ENCODE measurements at regions not wholly inside any gene's neighbourhood (a gene's known extent, or its start where the extent isn't known, plus 50 kb on each side); places are given as distances from the start of the nearest gene placed in this dataset.

DNA sequence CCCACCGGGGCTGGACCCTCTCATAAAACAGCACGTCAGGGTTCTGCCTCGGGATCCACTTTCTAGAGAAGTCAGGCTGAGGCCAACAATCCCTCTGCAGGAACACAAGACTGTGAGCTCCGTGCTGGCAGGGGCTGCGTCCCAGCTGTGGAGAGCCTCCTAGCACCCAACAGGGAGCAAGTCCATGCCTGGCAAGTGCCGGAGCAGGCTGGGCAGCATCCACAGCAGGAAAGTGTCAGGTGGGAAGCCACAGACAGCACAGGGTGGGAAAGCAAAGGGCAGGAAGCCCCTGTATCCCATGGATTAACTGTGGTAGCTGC is 682.3 kb downstream of the TBC1D22A start:
- peaks cover 5% of the 10 kb centered on the region for H3K9me3 Mint-ChIP-seq (ENCODE audit: insufficient read depth)
- Histone ChIP-seq H4K20me1 (ENCODE audit: control insufficient read depth, insufficient read depth, low read length, poor library complexity, severe bottlenecking) (no peaks in the 10 kb centered on the region), H3K27me3 (replicated peaks in 1 of 4; ENCODE audit: control extremely low read depth in 1 of 4, control insufficient read depth in 3 of 4, insufficient read depth in 4 of 4, low read length in 3 of 4) (no peaks in the 10 kb centered on the region), H3K27ac (ENCODE audit: low read length in 2 of 2) (no peak overlapping the region), H3K79me2 (ENCODE audit: control insufficient read depth, insufficient read depth, low read length) (no peaks in the 10 kb centered on the region), H3K9me3 (ENCODE audit: control extremely low read depth in 1 of 3, control insufficient read depth in 2 of 3, insufficient read depth in 1 of 3, low read length in 2 of 3) (peaks cover 0 to 62% (median 14%) of the 10 kb centered on the region in 3 donors), H3K36me3 (replicated peaks in 1 of 2; ENCODE audit: control extremely low read depth in 1 of 2, control insufficient read depth in 1 of 2, extremely low read depth in 1 of 2, insufficient read depth in 2 of 2, low read length in 1 of 2) (no peaks in the 10 kb centered on the region), H3K4me2 (replicated peaks; ENCODE audit: low read depth, low read length, poor library complexity, severe bottlenecking) (no peak overlapping the region), H2AFZ (ENCODE audit: insufficient read depth, low read depth, low read length, poor library complexity, severe bottlenecking) (no peak overlapping the region), H3K4me3 (ENCODE audit: control extremely low read depth in 1 of 5, extremely low read depth in 1 of 5, insufficient read depth in 1 of 5, low read depth in 2 of 5, low read length in 4 of 5) (no peak overlapping the region), H3K4me1 (ENCODE audit: control insufficient read depth in 2 of 2, insufficient read depth in 2 of 2, low read length in 2 of 2) (no peaks in the 10 kb centered on the region), H3K9ac (ENCODE audit: low read length) (no peak overlapping the region)
- H3K27ac Mint-ChIP-seq: no peak overlapping the region
- H3K27me3 Mint-ChIP-seq: peaks cover 12% of the 10 kb centered on the region
- intact Hi-C loops (cut with micrococcal nuclease): no loop called here
- TF ChIP-seq, protein P1, sequence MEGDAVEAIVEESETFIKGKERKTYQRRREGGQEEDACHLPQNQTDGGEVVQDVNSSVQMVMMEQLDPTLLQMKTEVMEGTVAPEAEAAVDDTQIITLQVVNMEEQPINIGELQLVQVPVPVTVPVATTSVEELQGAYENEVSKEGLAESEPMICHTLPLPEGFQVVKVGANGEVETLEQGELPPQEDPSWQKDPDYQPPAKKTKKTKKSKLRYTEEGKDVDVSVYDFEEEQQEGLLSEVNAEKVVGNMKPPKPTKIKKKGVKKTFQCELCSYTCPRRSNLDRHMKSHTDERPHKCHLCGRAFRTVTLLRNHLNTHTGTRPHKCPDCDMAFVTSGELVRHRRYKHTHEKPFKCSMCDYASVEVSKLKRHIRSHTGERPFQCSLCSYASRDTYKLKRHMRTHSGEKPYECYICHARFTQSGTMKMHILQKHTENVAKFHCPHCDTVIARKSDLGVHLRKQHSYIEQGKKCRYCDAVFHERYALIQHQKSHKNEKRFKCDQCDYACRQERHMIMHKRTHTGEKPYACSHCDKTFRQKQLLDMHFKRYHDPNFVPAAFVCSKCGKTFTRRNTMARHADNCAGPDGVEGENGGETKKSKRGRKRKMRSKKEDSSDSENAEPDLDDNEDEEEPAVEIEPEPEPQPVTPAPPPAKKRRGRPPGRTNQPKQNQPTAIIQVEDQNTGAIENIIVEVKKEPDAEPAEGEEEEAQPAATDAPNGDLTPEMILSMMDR (IDR thresholded peaks at IDR 0.05): no peak
- no peak for TF ChIP-seq EZH2 (IDR thresholded peaks at IDR 0.05; ENCODE audit: borderline replicate concordance, insufficient read depth, low read depth, low read length, poor library complexity, severe bottlenecking)
- POLR2A ChIA-PET: no interaction called here
- WGBS (ENCODE audit: insufficient coverage): 95% methylated on average over 4 of the region's 6 CpGs
- no peak for ATAC-seq (ENCODE audit: low read depth)
- H3K4me1 Mint-ChIP-seq: no peaks in the 10 kb centered on the region
- CTCF ChIA-PET: no interaction called here
- no peak overlapping the region for H3K4me3 Mint-ChIP-seq
- no peak for DNase-seq

DNA sequence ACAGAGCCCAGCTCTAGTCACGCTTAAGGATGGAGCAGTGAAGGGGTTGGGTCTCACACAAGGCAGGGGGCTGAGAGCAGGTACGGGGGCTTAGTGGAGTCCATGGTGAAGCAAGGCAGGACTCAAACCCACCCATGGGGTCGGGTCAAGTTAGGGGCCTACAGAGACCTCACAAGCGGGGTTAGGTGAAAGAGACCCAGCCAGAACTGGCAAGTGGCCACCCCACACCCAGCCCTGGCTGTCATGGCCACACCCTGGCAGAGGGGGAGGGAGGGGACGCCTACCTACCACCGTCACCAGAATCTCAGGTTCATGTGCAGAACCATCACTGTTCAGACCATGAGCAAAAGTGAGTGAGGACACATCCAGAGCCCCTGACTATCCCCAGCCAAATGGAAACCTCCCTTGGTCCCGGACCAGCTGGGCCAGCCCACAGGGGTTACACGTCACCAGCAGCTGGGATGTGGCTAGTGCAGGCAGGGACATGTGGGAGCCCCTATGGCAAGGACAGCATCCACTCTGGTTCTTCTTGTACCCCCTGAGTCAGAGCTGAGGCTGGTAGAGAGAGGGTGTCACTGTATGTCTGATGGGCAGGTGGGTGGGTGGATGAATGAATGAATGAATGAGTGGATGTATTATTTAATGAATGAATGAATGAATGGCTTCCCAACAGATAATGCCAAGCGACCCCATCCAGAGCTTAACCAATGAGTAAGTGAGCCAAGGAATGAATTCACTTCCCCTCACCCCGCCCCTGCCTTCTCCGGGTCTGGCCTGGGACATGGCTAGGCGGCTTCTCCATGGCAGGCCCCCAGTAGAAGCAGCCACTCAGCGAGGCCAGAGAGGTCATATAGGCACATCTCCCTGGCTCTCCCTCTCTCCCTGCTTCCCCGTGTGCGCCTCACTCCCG is 681.6 kb downstream of the TBC1D22A start:
- H3K4me3 ChIP-seq (ENCODE audit: control extremely low read depth in 1 of 5, extremely low read depth in 1 of 5, insufficient read depth in 1 of 5, low read depth in 2 of 5, low read length in 4 of 5): no peak overlapping the region
- intact Hi-C loops (cut with micrococcal nuclease): no loop called here
- no peak overlapping the region for H3K4me3 Mint-ChIP-seq
- no peaks in the 10 kb centered on the region for H3K36me3 ChIP-seq (replicated peaks in 1 of 2; ENCODE audit: control extremely low read depth in 1 of 2, control insufficient read depth in 1 of 2, extremely low read depth in 1 of 2, insufficient read depth in 2 of 2, low read length in 1 of 2)
- H3K79me2 ChIP-seq (ENCODE audit: control insufficient read depth, insufficient read depth, low read length): no peaks in the 10 kb centered on the region
- H3K27ac Mint-ChIP-seq: no peak overlapping the region
- TF ChIP-seq, protein P1 (IDR thresholded peaks at IDR 0.05): no peak
- TF ChIP-seq EZH2 (IDR thresholded peaks at IDR 0.05; ENCODE audit: borderline replicate concordance, insufficient read depth, low read depth, low read length, poor library complexity, severe bottlenecking): no peak
- peaks cover 5% of the 10 kb centered on the region for H3K9me3 Mint-ChIP-seq (ENCODE audit: insufficient read depth)
- no peaks in the 10 kb centered on the region for H3K4me1 ChIP-seq (ENCODE audit: control insufficient read depth in 2 of 2, insufficient read depth in 2 of 2, low read length in 2 of 2)
- ChIA-PET POLR2A (no interaction called here), CTCF (no interaction called here)
- H3K4me2 ChIP-seq (replicated peaks; ENCODE audit: low read depth, low read length, poor library complexity, severe bottlenecking): no peak overlapping the region
- no peak overlapping the region for H2AFZ ChIP-seq (ENCODE audit: insufficient read depth, low read depth, low read length, poor library complexity, severe bottlenecking)
- 93% methylated on average over 10 of the region's 16 CpGs for WGBS (ENCODE audit: insufficient coverage)
- H3K27me3 Mint-ChIP-seq: peaks cover 10% of the 10 kb centered on the region
- H4K20me1 ChIP-seq (ENCODE audit: control insufficient read depth, insufficient read depth, low read length, poor library complexity, severe bottlenecking): no peaks in the 10 kb centered on the region
- DNase-seq (no peak), ATAC-seq (ENCODE audit: low read depth) (no peak)
- peaks cover 0 to 66% (median 14%) of the 10 kb centered on the region in 3 donors for H3K9me3 ChIP-seq (ENCODE audit: control extremely low read depth in 1 of 3, control insufficient read depth in 2 of 3, insufficient read depth in 1 of 3, low read length in 2 of 3)
- no peak overlapping the region for H3K27ac ChIP-seq (ENCODE audit: low read length in 2 of 2)
- H3K27me3 ChIP-seq (replicated peaks in 1 of 4; ENCODE audit: control extremely low read depth in 1 of 4, control insufficient read depth in 3 of 4, insufficient read depth in 4 of 4, low read length in 3 of 4): no peaks in the 10 kb centered on the region
- H3K4me1 Mint-ChIP-seq: no peaks in the 10 kb centered on the region
- no peak overlapping the region for H3K9ac ChIP-seq (ENCODE audit: low read length)
